ENCODE measurements at regions not wholly inside any gene's neighbourhood (a gene's known extent, or its start where the extent isn't known, plus 50 kb on each side); places are given as distances from the start of the nearest gene placed in this dataset.

DNA sequence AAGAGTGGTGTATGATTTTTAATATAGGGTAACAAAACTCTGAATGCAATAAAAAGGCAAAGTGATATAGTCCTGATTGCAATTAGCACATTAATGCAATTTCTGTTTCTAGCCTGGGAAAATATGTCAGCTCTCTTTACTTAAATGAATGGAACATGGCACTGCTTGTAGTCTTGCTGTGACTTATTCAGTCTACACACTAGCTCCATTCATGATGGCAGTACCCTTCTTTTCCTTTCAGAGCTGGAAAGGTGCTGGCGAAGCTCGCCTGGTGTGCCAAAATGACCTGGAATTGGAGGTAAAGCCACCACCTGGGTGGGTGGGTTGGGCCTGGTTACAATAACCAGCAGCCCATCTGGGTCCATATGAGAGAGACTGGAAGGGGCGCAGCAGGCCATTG lies 85.3 kb downstream of the ZNF365 start:
- Histone ChIP-seq H3K79me2 (ENCODE audit: insufficient read depth) (no peaks in the 10 kb centered on the region), H3F3A (replicated peaks; ENCODE audit: insufficient read depth) (no peaks in the 10 kb centered on the region), H3K27ac (ENCODE audit: low read depth in 2 of 2, low read length in 1 of 2) (peak overlapping the region; percentile 70 to 78), H4K20me1 (ENCODE audit: insufficient read depth) (no peaks in the 10 kb centered on the region), H3K27me3 (ENCODE audit: insufficient read depth) (no peaks in the 10 kb centered on the region), H3K4me3 (ENCODE audit: low read depth in 2 of 2, low read length in 1 of 2) (no peak overlapping the region), H3K36me3 (replicated peaks in 1 of 2; ENCODE audit: control insufficient read depth in 1 of 2, insufficient read depth in 2 of 2, low read length in 1 of 2) (no peaks in the 10 kb centered on the region), H3K4me1 (ENCODE audit: control insufficient read depth in 1 of 2, insufficient read depth in 2 of 2, low read depth in 1 of 2, low read length in 1 of 2) (peaks cover 0 to 2% of the 10 kb centered on the region in 2 experiments; a peak in 2 of 4 replicates), H3K9me3 (no peaks in the 10 kb centered on the region; the same call in 1 of the 2 replicates), H3K4me2 (no peak overlapping the region; the same call in 1 of the 2 replicates), H2AFZ (ENCODE audit: low read depth) (no peak overlapping the region), H3K9ac (no peak overlapping the region), H3K9me2 (no peaks in the 10 kb centered on the region)
- WGBS (ENCODE audit: low lambda C conversion rate): 100% methylated on average over 3 of the region's 3 CpGs
- CTCF ChIA-PET: interaction anchor here (1.2 to 2.7 kb wide), 2 partner anchors 22 to 195 kb away, joined by 3 to 10 read pairs; no protein-coding TSS in a partner anchor
- POLR2A ChIA-PET: no interaction called here
- no peak for DNase-seq
- no peak for TF ChIP-seq GATA2 (CRISPR knock-in tag; IDR thresholded peaks at IDR 0.05)
- TF ChIP-seq RAD21 (IDR thresholded peaks at IDR 0.05; ENCODE audit: low read length): no peak
- no peak for TF ChIP-seq MEF2A (IDR thresholded peaks at IDR 0.05; ENCODE audit: borderline replicate concordance, low read depth)
- TF ChIP-seq ELF1 (IDR thresholded peaks at IDR 0.05): no peak
- no peak for TF ChIP-seq NFIC (IDR thresholded peaks at IDR 0.05; ENCODE audit: borderline replicate concordance)
- no peak for TF ChIP-seq IRF3 (IDR thresholded peaks at IDR 0.05; ENCODE audit: low read depth, low read length)
- TF ChIP-seq NRF1 (IDR thresholded peaks at IDR 0.05; ENCODE audit: low read depth, low read length): no peak
- no peak for TF ChIP-seq MXI1 (IDR thresholded peaks at IDR 0.05; ENCODE audit: low read depth, low read length)
- no peak for TF ChIP-seq PBX3 (IDR thresholded peaks at IDR 0.05)
- no peak for TF ChIP-seq JUND (IDR thresholded peaks at IDR 0.05)
- no peak for TF ChIP-seq SMC3 (IDR thresholded peaks at IDR 0.05; ENCODE audit: low read depth, low read length)
- TF ChIP-seq ZBTB33 (IDR thresholded peaks at IDR 0.05; ENCODE audit: borderline replicate concordance, low read depth): no peak

DNA sequence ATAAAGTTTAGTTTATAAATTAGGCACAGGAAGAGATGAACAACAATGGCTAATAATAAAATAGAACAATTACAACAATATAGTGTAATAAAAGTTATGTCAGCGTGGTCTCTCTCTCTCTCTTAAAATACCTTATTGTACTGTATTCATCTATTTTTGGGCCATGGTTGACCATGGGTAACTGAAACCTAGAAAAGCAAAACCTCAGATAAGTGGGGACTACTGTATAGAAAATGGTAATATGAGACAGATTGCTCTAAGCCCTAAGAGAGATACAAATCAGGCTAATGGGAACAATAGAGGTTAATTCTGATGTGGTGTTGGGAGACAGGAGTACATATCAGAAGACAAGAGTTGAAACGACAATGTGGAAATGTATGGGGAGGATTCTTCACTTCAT lies 86.2 kb downstream of the ZNF365 start:
- Histone ChIP-seq H3K4me2 (no peak overlapping the region), H3K4me3 (ENCODE audit: low read depth in 2 of 2, low read length in 1 of 2) (no peak overlapping the region), H3K9me2 (no peaks in the 10 kb centered on the region), H3K27ac (ENCODE audit: low read depth in 2 of 2, low read length in 1 of 2) (no peak overlapping the region; a peak in 1 of 4 replicates), H2AFZ (ENCODE audit: low read depth) (no peak overlapping the region), H3K27me3 (ENCODE audit: insufficient read depth) (no peaks in the 10 kb centered on the region), H3K36me3 (replicated peaks in 1 of 2; ENCODE audit: control insufficient read depth in 1 of 2, insufficient read depth in 2 of 2, low read length in 1 of 2) (no peaks in the 10 kb centered on the region), H3F3A (replicated peaks; ENCODE audit: insufficient read depth) (no peaks in the 10 kb centered on the region), H3K9ac (no peak overlapping the region), H3K79me2 (ENCODE audit: insufficient read depth) (no peaks in the 10 kb centered on the region), H3K9me3 (no peaks in the 10 kb centered on the region; the same call in 1 of the 2 replicates), H4K20me1 (ENCODE audit: insufficient read depth) (no peaks in the 10 kb centered on the region), H3K4me1 (ENCODE audit: control insufficient read depth in 1 of 2, insufficient read depth in 2 of 2, low read depth in 1 of 2, low read length in 1 of 2) (peaks cover 0 to 2% of the 10 kb centered on the region in 2 experiments; a peak in 2 of 4 replicates)
- DNase-seq: no peak
- ChIA-PET CTCF (interaction anchor here (1.9 kb wide), 1 partner anchor 23 kb away, joined by 8 read pairs; no protein-coding TSS in a partner anchor), POLR2A (no interaction called here)
- WGBS (ENCODE audit: low lambda C conversion rate): 85% methylated on average over 2 of the region's 2 CpGs
- TF ChIP-seq TCF12 (IDR thresholded peaks at IDR 0.05) (no peak), MEF2A (IDR thresholded peaks at IDR 0.05; ENCODE audit: borderline replicate concordance, low read depth) (no peak), YY1 (IDR thresholded peaks at IDR 0.05; ENCODE audit: low read depth) (no peak), RAD21 (IDR thresholded peaks at IDR 0.05; ENCODE audit: low read length) (no peak), FOXJ3 (CRISPR knock-in tag; IDR thresholded peaks at IDR 0.05) (no peak), RCOR1 (IDR thresholded peaks at IDR 0.05; ENCODE audit: low read length) (no peak), RFX5 (IDR thresholded peaks at IDR 0.05; ENCODE audit: low read length) (no peak), MXI1 (IDR thresholded peaks at IDR 0.05; ENCODE audit: low read depth, low read length) (no peak), ELF1 (IDR thresholded peaks at IDR 0.05) (no peak), TAF1 (IDR thresholded peaks at IDR 0.05; ENCODE audit: borderline replicate concordance, low read depth, low read length) (no peak), MAX (IDR thresholded peaks at IDR 0.05; ENCODE audit: low read depth) (no peak)
- TF ChIP-seq, protein P1, sequence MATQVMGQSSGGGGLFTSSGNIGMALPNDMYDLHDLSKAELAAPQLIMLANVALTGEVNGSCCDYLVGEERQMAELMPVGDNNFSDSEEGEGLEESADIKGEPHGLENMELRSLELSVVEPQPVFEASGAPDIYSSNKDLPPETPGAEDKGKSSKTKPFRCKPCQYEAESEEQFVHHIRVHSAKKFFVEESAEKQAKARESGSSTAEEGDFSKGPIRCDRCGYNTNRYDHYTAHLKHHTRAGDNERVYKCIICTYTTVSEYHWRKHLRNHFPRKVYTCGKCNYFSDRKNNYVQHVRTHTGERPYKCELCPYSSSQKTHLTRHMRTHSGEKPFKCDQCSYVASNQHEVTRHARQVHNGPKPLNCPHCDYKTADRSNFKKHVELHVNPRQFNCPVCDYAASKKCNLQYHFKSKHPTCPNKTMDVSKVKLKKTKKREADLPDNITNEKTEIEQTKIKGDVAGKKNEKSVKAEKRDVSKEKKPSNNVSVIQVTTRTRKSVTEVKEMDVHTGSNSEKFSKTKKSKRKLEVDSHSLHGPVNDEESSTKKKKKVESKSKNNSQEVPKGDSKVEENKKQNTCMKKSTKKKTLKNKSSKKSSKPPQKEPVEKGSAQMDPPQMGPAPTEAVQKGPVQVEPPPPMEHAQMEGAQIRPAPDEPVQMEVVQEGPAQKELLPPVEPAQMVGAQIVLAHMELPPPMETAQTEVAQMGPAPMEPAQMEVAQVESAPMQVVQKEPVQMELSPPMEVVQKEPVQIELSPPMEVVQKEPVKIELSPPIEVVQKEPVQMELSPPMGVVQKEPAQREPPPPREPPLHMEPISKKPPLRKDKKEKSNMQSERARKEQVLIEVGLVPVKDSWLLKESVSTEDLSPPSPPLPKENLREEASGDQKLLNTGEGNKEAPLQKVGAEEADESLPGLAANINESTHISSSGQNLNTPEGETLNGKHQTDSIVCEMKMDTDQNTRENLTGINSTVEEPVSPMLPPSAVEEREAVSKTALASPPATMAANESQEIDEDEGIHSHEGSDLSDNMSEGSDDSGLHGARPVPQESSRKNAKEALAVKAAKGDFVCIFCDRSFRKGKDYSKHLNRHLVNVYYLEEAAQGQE (IDR thresholded peaks at IDR 0.05; ENCODE audit: low read depth, low read length): no peak

Measured in SK-N-SH (cell line).